ENCODE measurements at regions not wholly inside any gene's neighbourhood (a gene's known extent, or its start where the extent isn't known, plus 50 kb on each side); places are given as distances from the start of the nearest gene placed in this dataset.
"Not testable (repeated sequence)": the region's sequence is repeated elsewhere in the genome, so short reads cannot be mapped to it uniquely, and the experiment has no call there.

GRCh38 chr7:91356915-91357314 lies 92.7 kb downstream of the FZD1 start:
- FAIRE-seq, result no peak

- FAIRE-seq, result no peak
These were observed 93.1 kb downstream of the FZD1 start for GRCh38 chr7:91357379-91357778.

- FAIRE-seq, result no peak
These were observed 93.7 kb downstream of the FZD1 start for GRCh38 chr7:91357901-91358300.

GRCh38 chr7:91358303-91358702 lies 94.1 kb downstream of the FZD1 start:
- FAIRE-seq, result no peak

- FAIRE-seq, result not testable (repeated sequence)
These were observed 100.9 kb downstream of the FZD1 start for GRCh38 chr7:91365097-91365496.

- FAIRE-seq, result no peak
These were observed 101.9 kb downstream of the FZD1 start for GRCh38 chr7:91366091-91366490.

GRCh38 chr7:91367812-91368578 lies 103.8 kb downstream of the FZD1 start:
- no peak for FAIRE-seq

GRCh38 chr7:91372323-91372722 lies 108.1 kb downstream of the FZD1 start:
- FAIRE-seq, result no peak

- no peak for FAIRE-seq
These were observed 109.0 kb downstream of the FZD1 start for GRCh38 chr7:91373111-91373800.

- no peak for FAIRE-seq
These were observed 110.2 kb downstream of the FZD1 start for GRCh38 chr7:91374321-91374989.

GRCh38 chr7:91375378-91375777 lies 111.1 kb downstream of the FZD1 start:
- FAIRE-seq, result no peak

- no peak for FAIRE-seq
These were observed 113.9 kb downstream of the FZD1 start for GRCh38 chr7:91378131-91378530.

GRCh38 chr7:91379236-91379635 lies 115.0 kb downstream of the FZD1 start:
- no peak for FAIRE-seq

- no peak for FAIRE-seq
These were observed 115.8 kb downstream of the FZD1 start for GRCh38 chr7:91379991-91380390.

- FAIRE-seq, result no peak
These were observed 119.0 kb downstream of the FZD1 start for GRCh38 chr7:91383053-91383904.

- FAIRE-seq, result no peak
These were observed 119.7 kb downstream of the FZD1 start for GRCh38 chr7:91383905-91384274.

- FAIRE-seq, result not testable (repeated sequence)
These were observed 130.5 kb downstream of the FZD1 start for GRCh38 chr7:91394757-91395156.

GRCh38 chr7:91395313-91395712 lies 131.1 kb downstream of the FZD1 start:
- FAIRE-seq, result not testable (repeated sequence)

GRCh38 chr7:91397096-91397495 lies 132.9 kb downstream of the FZD1 start:
- FAIRE-seq, result no peak

- no peak for FAIRE-seq
These were observed 133.4 kb downstream of the FZD1 start for GRCh38 chr7:91397612-91398011.

- no peak for FAIRE-seq
These were observed 134.1 kb downstream of the FZD1 start for GRCh38 chr7:91398341-91398740.

GRCh38 chr7:91405092-91405788 lies 141.0 kb downstream of the FZD1 start:
- FAIRE-seq, result no peak
